ENCODE measurements at regions not wholly inside any gene's neighbourhood (a gene's known extent, or its start where the extent isn't known, plus 50 kb on each side); places are given as distances from the start of the nearest gene placed in this dataset.
"Not testable (repeated sequence)": the region's sequence is repeated elsewhere in the genome, so short reads cannot be mapped to it uniquely, and the experiment has no call there.

DNA sequence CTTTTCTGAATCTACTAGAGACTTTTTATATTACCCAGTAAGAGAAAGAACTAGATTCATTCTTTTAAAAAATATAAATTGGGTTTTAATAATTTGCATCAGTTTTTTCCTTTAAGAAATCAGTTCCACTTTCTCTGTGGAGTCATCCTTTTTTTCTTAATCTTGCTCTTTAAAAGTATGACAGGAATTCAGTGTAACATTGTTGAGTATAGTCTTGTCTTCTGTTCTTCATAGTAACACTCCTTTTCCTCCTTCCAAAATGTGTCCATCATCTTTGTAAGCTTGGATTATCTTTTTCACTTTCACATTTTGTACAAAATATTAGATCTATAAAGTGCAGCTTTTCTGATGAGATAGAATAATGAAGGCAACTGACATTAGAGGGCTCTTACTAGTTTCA lies 135.4 kb downstream of the HAUS1 start:
- TF ChIP-seq SMC3 (conservative IDR thresholded peaks at IDR 0.05; ENCODE audit: poor library complexity): no peak
- TF ChIP-seq, protein P1, sequence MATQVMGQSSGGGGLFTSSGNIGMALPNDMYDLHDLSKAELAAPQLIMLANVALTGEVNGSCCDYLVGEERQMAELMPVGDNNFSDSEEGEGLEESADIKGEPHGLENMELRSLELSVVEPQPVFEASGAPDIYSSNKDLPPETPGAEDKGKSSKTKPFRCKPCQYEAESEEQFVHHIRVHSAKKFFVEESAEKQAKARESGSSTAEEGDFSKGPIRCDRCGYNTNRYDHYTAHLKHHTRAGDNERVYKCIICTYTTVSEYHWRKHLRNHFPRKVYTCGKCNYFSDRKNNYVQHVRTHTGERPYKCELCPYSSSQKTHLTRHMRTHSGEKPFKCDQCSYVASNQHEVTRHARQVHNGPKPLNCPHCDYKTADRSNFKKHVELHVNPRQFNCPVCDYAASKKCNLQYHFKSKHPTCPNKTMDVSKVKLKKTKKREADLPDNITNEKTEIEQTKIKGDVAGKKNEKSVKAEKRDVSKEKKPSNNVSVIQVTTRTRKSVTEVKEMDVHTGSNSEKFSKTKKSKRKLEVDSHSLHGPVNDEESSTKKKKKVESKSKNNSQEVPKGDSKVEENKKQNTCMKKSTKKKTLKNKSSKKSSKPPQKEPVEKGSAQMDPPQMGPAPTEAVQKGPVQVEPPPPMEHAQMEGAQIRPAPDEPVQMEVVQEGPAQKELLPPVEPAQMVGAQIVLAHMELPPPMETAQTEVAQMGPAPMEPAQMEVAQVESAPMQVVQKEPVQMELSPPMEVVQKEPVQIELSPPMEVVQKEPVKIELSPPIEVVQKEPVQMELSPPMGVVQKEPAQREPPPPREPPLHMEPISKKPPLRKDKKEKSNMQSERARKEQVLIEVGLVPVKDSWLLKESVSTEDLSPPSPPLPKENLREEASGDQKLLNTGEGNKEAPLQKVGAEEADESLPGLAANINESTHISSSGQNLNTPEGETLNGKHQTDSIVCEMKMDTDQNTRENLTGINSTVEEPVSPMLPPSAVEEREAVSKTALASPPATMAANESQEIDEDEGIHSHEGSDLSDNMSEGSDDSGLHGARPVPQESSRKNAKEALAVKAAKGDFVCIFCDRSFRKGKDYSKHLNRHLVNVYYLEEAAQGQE (IDR thresholded peaks at IDR 0.05; ENCODE audit: borderline replicate concordance): no peak
- no peak for TF ChIP-seq POLR2AphosphoS5 (IDR thresholded peaks at IDR 0.05)
- no peak for TF ChIP-seq MXI1 (conservative IDR thresholded peaks at IDR 0.05; ENCODE audit: poor library complexity, severe bottlenecking)
- no peak for TF ChIP-seq TAF1 (IDR thresholded peaks at IDR 0.05; ENCODE audit: low read depth)
- TF ChIP-seq RAD21 (conservative IDR thresholded peaks at IDR 0.05): no peak
- no peak for TF ChIP-seq EP300 (conservative IDR thresholded peaks at IDR 0.05; ENCODE audit: poor library complexity, severe bottlenecking)
- no peak for TF ChIP-seq EZH2 (IDR thresholded peaks at IDR 0.05; ENCODE audit: borderline replicate concordance, insufficient read depth, low read length, poor library complexity, severe bottlenecking)
- TF ChIP-seq, protein P2, sequence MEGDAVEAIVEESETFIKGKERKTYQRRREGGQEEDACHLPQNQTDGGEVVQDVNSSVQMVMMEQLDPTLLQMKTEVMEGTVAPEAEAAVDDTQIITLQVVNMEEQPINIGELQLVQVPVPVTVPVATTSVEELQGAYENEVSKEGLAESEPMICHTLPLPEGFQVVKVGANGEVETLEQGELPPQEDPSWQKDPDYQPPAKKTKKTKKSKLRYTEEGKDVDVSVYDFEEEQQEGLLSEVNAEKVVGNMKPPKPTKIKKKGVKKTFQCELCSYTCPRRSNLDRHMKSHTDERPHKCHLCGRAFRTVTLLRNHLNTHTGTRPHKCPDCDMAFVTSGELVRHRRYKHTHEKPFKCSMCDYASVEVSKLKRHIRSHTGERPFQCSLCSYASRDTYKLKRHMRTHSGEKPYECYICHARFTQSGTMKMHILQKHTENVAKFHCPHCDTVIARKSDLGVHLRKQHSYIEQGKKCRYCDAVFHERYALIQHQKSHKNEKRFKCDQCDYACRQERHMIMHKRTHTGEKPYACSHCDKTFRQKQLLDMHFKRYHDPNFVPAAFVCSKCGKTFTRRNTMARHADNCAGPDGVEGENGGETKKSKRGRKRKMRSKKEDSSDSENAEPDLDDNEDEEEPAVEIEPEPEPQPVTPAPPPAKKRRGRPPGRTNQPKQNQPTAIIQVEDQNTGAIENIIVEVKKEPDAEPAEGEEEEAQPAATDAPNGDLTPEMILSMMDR (IDR thresholded peaks at IDR 0.05; ENCODE audit: poor library complexity, severe bottlenecking): no peak
- Histone ChIP-seq H3K9me2 (ENCODE audit: insufficient read depth, low read length) (no peaks in the 10 kb centered on the region), H3K79me2 (replicated peaks; ENCODE audit: insufficient read depth, low read length) (no peaks in the 10 kb centered on the region), H3F3A (ENCODE audit: insufficient read depth, low read length, poor library complexity, severe bottlenecking) (no peaks in the 10 kb centered on the region), H3K4me3 (ENCODE audit: low read length) (no peak overlapping the region), H4K20me1 (ENCODE audit: insufficient read depth) (no peaks in the 10 kb centered on the region), H3K9me3 (ENCODE audit: low read length) (no peaks in the 10 kb centered on the region), H3K27me3 (ENCODE audit: insufficient read depth, low read depth, low read length) (no peaks in the 10 kb centered on the region), H3K27ac (ENCODE audit: low read length) (no peak overlapping the region), H2AFZ (ENCODE audit: low read depth, low read length) (no peak overlapping the region), H3K36me3 (ENCODE audit: insufficient read depth, low read length) (no peaks in the 10 kb centered on the region), H3K4me2 (ENCODE audit: low read length) (no peak overlapping the region), H3K9ac (ENCODE audit: low read length) (no peak overlapping the region)

DNA sequence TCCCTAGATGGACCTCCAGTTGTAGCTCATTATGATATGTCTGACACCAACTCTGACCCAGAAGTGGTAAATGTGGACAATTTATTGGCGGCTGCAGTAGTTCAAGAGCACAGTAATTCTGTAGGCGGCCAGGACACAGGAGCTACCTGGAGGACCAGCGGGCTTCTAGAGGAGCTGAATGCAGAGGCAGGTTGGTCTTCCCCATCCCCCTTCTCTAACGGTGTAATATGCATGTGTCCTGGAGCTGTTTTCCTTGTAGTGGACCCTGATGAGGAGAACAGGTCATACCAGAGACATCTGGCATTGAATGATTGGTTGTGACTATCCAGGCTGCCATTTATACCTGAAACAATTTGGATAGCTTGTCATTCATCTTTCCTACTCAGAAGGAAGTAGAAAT lies 135.8 kb downstream of the HAUS1 start:
- Histone ChIP-seq H3F3A (ENCODE audit: insufficient read depth, low read length, poor library complexity, severe bottlenecking) (no peaks in the 10 kb centered on the region), H3K9me3 (ENCODE audit: low read length) (no peaks in the 10 kb centered on the region), H3K9ac (ENCODE audit: low read length) (no peak overlapping the region), H4K20me1 (ENCODE audit: insufficient read depth) (no peaks in the 10 kb centered on the region), H3K4me3 (ENCODE audit: low read length) (no peak overlapping the region), H3K36me3 (ENCODE audit: insufficient read depth, low read length) (no peaks in the 10 kb centered on the region), H3K27me3 (ENCODE audit: insufficient read depth, low read depth, low read length) (no peaks in the 10 kb centered on the region), H3K27ac (ENCODE audit: low read length) (no peak overlapping the region), H3K9me2 (ENCODE audit: insufficient read depth, low read length) (no peaks in the 10 kb centered on the region), H2AFZ (ENCODE audit: low read depth, low read length) (no peak overlapping the region), H3K79me2 (replicated peaks; ENCODE audit: insufficient read depth, low read length) (no peaks in the 10 kb centered on the region), H3K4me2 (ENCODE audit: low read length) (no peak overlapping the region)
- TF ChIP-seq RAD21 (conservative IDR thresholded peaks at IDR 0.05): no peak
- no peak for TF ChIP-seq MXI1 (conservative IDR thresholded peaks at IDR 0.05; ENCODE audit: poor library complexity, severe bottlenecking)
- TF ChIP-seq, protein P2 (IDR thresholded peaks at IDR 0.05; ENCODE audit: poor library complexity, severe bottlenecking): no peak
- TF ChIP-seq SMC3 (conservative IDR thresholded peaks at IDR 0.05; ENCODE audit: poor library complexity): no peak
- no peak for TF ChIP-seq POLR2AphosphoS5 (IDR thresholded peaks at IDR 0.05)
- TF ChIP-seq EP300 (conservative IDR thresholded peaks at IDR 0.05; ENCODE audit: poor library complexity, severe bottlenecking): no peak
- TF ChIP-seq, protein P1 (IDR thresholded peaks at IDR 0.05; ENCODE audit: borderline replicate concordance): no peak
- TF ChIP-seq TAF1 (IDR thresholded peaks at IDR 0.05; ENCODE audit: low read depth): no peak
- TF ChIP-seq EZH2 (IDR thresholded peaks at IDR 0.05; ENCODE audit: borderline replicate concordance, insufficient read depth, low read length, poor library complexity, severe bottlenecking): no peak

DNA sequence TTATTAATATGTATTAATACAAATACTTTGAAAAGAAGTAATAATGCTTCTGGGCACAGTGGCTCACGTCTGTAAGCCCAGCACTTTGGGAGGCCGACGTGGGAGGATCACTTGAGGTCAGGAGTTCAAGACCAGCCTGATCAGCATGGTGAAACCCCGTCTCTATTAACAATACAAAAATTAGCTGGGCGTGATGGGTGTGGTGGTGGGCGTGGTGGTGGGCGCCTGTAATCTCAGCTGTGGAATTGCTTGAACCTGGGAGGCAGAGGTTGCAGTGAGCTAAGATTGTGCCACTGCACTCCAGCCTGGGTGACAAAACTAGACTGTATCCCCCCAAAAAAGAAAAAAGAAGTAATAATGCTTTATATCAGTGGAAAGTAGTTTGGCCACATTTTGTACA lies 137.2 kb downstream of the HAUS1 start:
- H3K79me2 ChIP-seq (replicated peaks; ENCODE audit: insufficient read depth, low read length); H3K36me3 ChIP-seq (ENCODE audit: insufficient read depth, low read length); H3K9ac ChIP-seq (ENCODE audit: low read length); H2AFZ ChIP-seq (ENCODE audit: low read depth, low read length); H3K9me3 ChIP-seq (ENCODE audit: low read length); H4K20me1 ChIP-seq (ENCODE audit: insufficient read depth); H3K4me3 ChIP-seq (ENCODE audit: low read length); H3K9me2 ChIP-seq (ENCODE audit: insufficient read depth, low read length); H3K27me3 ChIP-seq (ENCODE audit: insufficient read depth, low read depth, low read length); H3F3A ChIP-seq (ENCODE audit: insufficient read depth, low read length, poor library complexity, severe bottlenecking); H3K27ac ChIP-seq (ENCODE audit: low read length); H3K4me2 ChIP-seq (ENCODE audit: low read length): not testable (repeated sequence)

Measured in neural cell (in vitro differentiated cells).